Astrocyte of the cerebellum (primary cell): ENCODE measurements at regions not wholly inside any gene's neighbourhood (a gene's known extent, or its start where the extent isn't known, plus 50 kb on each side); places are given as distances from the start of the nearest gene placed in this dataset.

Source experiments
- DNase-seq: peaks from one replicate; pipeline ENCODE4 v3.0.0-alpha.2; 2011; ENCODE audit warnings: low read depth
- H3K4me3 ChIP-seq: 2 replicates; pipeline ENCODE4 v1.5.1; 2011; ENCODE audit warnings: mild to moderate bottlenecking, low read depth, low read length, moderate library complexity
- in situ Hi-C: cut with HindIII; loops from 2 replicates; pipeline ENCODE4 v1.10.0; 2017; ENCODE audit warnings: low sequenced_read_pairs
- TF ChIP-seq, protein P1 (sequence below): IDR thresholded peaks from 2 replicates; pipeline ENCODE4 v1.5.1; 2012; ENCODE audit warnings: low read length, low read depth, moderate library complexity, mild to moderate bottlenecking; ENCODE audit errors: missing control alignments

DNA sequence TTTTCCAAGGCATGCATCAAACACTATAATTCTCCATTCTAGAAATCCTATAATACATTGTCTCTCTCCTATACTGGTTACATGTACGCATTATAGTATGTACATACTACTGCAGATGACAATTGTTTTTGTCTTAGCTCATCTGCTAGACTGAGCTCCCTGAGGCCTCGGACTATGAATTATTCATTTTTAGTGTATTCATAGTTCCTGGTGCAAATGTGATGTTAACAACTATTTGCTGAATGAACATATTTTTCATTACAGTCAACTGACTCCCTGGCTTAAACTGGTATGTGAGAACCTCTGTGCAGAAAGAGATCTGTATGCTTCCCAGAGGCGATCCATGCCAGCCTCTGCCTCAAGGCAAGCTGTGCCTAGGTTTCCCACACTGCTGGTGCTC is 91.8 kb upstream of the PARP11 start:
- DNase-seq: no peak
- H3K4me3 ChIP-seq: no peak overlapping the region
- in situ Hi-C loops: no loop called here
- TF ChIP-seq, protein P1, sequence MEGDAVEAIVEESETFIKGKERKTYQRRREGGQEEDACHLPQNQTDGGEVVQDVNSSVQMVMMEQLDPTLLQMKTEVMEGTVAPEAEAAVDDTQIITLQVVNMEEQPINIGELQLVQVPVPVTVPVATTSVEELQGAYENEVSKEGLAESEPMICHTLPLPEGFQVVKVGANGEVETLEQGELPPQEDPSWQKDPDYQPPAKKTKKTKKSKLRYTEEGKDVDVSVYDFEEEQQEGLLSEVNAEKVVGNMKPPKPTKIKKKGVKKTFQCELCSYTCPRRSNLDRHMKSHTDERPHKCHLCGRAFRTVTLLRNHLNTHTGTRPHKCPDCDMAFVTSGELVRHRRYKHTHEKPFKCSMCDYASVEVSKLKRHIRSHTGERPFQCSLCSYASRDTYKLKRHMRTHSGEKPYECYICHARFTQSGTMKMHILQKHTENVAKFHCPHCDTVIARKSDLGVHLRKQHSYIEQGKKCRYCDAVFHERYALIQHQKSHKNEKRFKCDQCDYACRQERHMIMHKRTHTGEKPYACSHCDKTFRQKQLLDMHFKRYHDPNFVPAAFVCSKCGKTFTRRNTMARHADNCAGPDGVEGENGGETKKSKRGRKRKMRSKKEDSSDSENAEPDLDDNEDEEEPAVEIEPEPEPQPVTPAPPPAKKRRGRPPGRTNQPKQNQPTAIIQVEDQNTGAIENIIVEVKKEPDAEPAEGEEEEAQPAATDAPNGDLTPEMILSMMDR: no peak

DNA sequence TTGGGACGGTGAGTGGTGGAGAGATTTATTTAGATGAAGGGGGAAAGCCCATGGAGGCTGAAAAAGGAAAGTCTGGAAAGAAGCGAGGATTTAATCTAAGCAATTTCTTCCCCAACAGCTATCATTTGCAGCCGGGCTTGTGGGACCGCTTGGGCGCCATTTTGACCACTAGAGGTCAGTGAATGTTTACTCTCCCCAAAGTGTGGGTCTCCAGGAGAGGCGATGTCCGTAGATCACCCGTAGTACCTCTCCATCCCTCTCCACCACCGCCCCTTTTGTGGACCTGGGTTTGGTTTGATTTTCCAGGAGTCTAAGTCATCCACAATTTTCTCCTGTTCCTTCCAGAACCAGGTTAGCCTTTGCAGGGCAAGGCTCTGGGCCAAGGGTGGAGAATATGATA is 91.2 kb upstream of the PARP11 start:
- no peak for DNase-seq
- in situ Hi-C loops: no loop called here
- H3K4me3 ChIP-seq: no peak overlapping the region
- TF ChIP-seq, protein P1: no peak

DNA sequence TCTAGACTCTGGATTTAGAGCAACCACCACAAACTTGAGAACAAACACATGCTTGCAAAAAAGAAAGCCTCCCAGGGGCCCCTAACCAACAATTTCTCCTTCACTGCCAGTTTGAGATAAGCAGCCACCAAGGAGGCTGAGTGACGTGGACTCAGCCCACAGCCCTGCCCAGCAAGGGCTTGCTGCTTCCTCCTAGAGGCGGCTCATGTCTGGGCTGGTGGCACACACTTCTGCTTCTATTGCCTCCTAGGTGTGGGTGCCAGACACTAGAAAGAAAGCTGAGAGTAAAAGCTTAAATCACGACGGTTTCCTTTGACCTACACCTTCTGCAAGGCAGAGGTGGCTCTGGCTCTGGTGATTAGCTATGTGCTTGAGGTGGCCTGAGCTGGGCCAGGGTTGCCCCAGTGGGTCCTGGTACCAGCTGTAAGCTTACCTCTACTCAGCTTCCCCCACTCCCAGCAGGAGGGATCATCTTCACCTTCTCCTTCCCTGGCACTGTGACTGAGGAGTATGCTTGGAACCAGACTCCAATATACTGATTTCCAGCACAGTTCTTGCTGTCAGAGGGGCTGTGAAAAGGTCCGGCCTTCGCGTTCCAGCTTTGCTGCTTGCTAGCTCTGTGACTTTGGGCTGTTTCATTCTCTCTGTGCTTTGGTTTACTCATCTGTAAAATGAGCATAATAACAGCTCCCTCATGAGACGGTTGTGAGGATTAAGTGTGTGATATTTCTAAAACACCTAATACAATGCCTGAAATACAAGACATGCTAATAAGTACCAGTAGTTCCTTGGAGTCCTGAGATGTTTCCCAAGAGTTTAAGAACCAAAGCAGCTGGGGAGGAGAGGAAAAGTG is 89.7 kb upstream of the PARP11 start:
- DNase-seq: no peak
- H3K4me3 ChIP-seq: no peak overlapping the region
- TF ChIP-seq, protein P1: no peak
- in situ Hi-C loops: no loop called here

DNA sequence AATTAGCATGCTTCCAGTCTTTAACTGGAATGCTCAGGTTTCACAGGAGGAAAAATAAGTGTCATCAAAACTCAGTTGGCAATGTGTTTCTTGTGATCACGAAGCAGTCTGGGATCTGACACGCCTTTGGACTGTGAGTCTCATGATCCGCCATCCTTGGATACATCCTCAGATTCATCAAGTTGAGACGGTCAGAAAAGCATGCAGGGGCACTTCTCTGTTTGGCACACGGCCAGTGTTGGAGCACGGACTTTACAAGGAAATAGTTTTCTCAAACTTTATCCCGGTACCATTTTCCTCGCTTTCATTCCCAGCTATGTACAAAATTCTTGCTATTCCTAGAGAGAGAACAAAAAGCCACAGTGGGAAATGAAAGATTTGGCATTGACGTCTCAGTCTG is 88.4 kb upstream of the PARP11 start:
- no peak for DNase-seq
- TF ChIP-seq, protein P1: no peak
- in situ Hi-C loops: no loop called here
- H3K4me3 ChIP-seq: no peak overlapping the region

GRCh38 chr12:3959799-3960560 is 86.8 kb upstream of the PARP11 start:
- in situ Hi-C loops: loop anchor here (5.0 kb wide), 1 partner anchor 48 kb away; no protein-coding TSS in a partner anchor
- TF ChIP-seq, protein P1: no peak

GRCh38 chr12:3958534-3958933 is 85.3 kb upstream of the PARP11 start:
- H3K4me3 ChIP-seq: no peak overlapping the region
- TF ChIP-seq, protein P1: no peak
- no peak for DNase-seq
- in situ Hi-C loops: loop anchor here (5.0 kb wide), 1 partner anchor 46 kb away; no protein-coding TSS in a partner anchor

More at GRCh38 chr12:3959799-3960560, 86.8 kb upstream of the PARP11 start:
- H3K4me3 ChIP-seq: no peak overlapping the region
- DNase-seq: no peak
